Putamen (tissue), 1 donor: ENCODE measurements at regions not wholly inside any gene's neighbourhood (a gene's known extent, or its start where the extent isn't known, plus 50 kb on each side); places are given as distances from the start of the nearest gene placed in this dataset.

ENCODE experiments used
- DNase-seq: peaks from one replicate; pipeline ENCODE4 v3.0.0-alpha.2; 2016; ENCODE audit warnings: low spot score

GRCh38 chr17:65365169-65365568, 196.3 kb downstream of the AXIN2 start:
- no peak for DNase-seq

DNA sequence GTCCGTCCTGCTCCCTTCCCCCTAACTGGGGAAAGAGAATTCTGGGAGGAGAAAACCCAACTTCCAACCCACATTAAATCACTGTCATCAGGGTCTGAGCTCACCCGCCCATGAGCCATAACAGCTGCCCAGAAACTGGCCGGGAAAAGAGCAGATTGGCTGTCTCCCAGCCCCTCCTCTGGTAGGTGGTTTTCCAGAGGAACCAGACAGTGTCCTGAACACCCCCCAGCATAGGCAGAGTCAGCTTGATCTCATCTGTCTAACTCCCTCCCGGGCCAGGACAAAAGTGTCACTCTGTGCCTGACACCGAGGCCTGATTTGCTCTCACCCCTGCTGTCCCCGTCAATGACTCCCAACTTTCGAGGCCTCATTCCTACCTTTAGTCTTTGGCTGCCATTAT, 197.0 kb downstream of the AXIN2 start:
- no peak for DNase-seq

DNA sequence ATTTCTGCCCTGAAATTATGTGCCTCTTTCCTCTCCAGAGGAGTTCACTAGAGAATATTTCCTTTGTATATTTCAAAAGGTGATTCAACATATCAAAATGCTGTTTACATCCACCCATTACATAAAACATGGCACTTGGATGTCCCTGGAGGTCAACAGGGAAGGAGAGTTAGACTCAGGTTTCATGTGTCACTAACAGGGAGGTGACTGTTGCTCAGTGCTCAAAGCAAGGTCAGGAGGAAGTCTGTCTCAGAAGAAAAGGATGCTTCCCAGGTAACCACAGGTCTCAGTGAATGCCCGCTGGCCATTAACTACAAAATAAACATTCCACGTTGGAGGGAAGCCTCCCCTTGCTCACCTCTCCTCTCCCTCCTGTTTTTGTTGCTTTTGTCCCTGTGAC, 198.6 kb downstream of the AXIN2 start:
- DNase-seq, result no peak

DNA sequence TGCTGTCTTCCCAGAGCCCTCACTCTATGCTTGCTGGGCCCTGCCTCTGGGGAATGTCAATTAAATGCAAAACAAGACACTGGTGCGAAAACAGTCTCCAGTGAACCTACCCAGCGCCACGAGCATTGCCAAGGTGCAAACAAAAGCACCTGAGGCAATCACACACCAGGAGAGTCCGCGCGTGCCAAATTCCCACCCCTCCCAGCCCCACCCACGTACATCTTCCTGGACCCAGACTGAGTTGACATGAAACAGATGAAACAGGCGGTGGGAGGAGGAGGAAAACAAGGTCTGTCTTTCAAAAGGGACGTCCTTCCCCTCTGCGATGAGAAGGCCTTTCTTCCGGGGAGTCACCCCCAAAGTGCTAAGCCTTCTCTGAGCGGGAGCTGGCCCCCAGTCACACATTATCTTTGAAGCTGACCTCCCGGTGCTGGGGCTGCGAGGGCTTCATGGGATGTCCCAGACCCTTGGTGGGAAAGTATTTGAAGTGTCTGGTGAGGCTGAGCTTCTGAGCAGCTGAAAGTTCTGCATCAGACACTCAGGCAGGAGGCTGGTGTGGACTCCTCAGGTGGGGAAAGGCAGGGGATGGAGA, 200.4 kb downstream of the AXIN2 start:
- DNase-seq, result no peak

DNA sequence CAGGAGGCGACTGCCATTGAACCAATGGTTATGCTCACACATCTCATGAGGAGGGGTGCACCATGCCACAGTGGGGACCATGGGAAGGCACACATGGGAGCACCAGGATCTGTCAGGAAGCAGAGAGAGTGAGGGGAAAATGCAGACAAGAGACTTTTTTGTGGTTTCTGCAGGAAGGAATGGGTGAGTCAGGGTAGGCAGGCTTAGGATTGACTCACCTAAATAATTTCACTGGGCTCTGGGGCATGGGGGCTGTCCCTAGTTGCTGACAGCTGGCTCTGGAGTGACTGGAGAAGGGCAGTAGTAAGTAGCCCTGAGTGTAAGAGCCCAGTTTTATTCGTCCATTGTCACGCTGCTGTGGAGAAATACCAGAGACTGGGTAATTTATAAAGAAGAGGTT, 202.4 kb downstream of the AXIN2 start:
- no peak for DNase-seq

GRCh38 chr17:65356536-65356935, 204.9 kb downstream of the AXIN2 start:
- peak; percentile 15 for DNase-seq

GRCh38 chr17:65355246-65355645, 206.2 kb downstream of the AXIN2 start:
- no peak for DNase-seq

GRCh38 chr17:65349916-65350315, 211.5 kb downstream of the AXIN2 start:
- no peak for DNase-seq

- DNase-seq, result no peak
Observed at GRCh38 chr17:65346166-65346565, 209.0 kb downstream of the RGS9 start.

DNA sequence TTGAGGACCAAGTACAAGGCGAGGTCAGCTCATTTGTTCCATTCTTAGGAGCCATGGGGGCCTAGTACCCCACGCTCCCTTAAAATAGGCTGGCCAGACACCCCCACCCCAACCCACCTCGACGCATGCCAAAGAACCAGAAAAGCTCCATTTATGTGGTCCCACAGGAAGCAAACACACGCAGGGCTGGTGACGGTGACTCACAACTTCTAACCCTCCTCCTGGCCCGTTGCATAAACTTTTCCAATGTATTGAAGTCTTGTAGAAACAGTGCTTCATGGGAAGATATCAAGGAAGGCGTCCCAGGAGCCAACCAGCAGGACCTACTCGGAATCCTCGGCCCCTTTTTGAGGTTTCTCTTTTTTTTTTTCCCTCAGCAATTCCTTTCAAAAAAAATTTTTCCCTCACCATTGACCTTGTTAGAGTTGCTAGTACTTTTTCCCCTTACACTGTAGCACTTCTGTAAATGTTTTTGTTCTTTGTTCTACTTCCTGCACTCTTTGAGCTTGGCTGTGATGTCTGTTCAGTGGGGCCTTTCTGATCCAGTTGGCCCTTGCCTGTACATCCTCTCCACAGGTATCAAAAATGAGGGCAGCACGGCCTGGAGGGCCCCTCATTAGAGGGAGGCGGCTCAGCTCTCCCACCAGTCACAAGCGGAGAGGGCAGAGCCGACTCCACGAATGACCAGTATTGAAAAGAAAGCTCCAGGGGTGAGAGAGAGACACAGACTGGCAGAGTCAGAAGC, 208.3 kb downstream of the RGS9 start:
- no peak for DNase-seq

DNA sequence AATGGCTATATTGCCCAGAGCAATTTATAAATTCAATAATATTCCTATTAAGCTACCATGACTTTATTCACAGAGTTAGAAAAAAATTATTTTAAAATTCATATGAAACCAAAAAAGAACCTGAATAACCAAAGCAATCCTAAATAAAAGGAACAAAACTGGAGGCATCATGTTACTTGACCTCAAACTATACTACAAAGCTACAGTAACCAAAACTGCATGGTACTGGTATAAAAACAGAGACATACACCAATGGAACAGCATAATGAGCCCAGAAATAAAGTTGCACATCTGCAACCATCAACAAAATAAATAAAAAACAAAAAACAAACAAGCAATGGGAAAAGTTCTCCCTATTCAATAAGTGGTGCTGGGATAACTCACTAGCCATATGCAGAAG, 203.2 kb downstream of the RGS9 start:
- DNase-seq, result no peak

DNA sequence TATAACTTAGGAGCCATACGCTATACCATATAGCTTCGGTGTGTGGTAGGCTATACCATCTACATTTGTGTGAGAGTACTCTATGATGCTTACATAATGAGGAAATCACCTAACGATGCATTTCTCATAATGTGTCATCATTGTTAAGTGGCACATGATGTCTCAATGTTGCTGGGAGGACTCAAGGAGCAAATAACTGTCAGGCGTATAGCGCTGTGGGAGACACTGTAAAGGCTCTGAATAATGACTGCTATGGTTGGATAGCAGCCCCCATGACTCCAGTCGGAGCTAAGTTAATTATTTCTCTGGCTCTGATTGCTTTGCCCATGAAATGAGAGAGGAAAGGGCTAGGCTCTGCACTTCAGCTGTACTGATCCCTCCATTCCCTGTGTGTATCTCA, 197.2 kb downstream of the RGS9 start:
- no peak for DNase-seq

GRCh38 chr17:65332779-65333178, 195.6 kb downstream of the RGS9 start:
- DNase-seq, result no peak

- no peak for DNase-seq
Observed at GRCh38 chr17:65332375-65332774, 195.2 kb downstream of the RGS9 start.

- DNase-seq, result no peak
Observed at GRCh38 chr17:65328567-65328966, 191.4 kb downstream of the RGS9 start.

DNA sequence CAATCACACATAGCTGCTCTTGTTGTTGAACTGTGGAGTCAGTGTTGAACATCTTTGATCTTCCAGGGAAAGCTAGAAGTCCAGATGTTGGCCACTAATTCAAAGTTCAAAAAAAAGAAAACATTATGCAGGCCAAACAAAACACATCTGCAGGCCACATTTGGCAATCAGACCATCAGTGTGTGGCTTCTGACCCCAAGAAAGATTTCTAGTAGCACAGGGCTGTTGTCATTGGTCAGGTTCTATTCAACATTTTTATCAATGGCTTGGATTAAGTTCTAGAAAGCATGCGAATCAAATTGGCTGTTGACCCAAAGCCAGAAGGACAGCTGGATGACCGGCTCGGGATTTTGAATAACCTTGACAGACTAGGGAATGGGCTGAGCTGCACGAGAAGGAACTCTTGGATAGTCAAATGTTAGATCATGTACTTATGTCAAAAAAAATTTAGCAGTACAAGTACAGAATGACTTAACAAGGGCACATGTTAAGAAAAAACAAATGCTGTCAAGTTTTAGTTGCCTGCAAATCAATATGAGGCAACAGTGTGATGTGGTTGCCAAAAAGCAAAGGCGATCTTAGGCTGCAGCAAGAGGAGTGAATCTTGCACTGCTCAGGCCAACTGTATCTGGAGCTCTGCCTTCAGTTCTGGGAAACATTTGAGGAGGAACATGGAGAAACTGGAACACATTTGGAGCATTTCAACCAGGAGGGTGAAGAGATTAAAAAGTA, 187.6 kb downstream of the RGS9 start:
- no peak for DNase-seq

DNA sequence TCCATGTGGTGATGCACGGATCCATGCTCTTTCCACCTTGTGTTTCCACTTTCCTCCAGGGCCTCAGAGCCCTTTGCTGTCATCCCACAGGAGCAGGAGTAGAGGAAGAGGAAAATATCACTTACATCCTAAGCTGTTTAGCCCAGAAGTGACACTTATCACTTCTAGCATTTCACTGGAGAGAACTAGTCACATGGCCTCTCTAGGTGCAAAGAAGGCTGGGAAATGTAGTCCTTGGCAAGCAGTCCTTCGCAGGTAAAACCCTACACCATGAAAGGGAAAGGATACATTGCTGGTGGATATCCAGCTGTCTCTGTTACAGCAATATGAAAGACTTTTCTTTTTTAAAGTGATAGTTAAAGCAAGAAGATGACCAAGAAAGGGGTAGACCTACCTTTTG, 185.9 kb downstream of the RGS9 start:
- no peak for DNase-seq

- DNase-seq, result no peak
Observed at GRCh38 chr17:65320820-65321219, 183.7 kb downstream of the RGS9 start.

GRCh38 chr17:65314212-65314611, 177.0 kb downstream of the RGS9 start:
- no peak for DNase-seq

DNA sequence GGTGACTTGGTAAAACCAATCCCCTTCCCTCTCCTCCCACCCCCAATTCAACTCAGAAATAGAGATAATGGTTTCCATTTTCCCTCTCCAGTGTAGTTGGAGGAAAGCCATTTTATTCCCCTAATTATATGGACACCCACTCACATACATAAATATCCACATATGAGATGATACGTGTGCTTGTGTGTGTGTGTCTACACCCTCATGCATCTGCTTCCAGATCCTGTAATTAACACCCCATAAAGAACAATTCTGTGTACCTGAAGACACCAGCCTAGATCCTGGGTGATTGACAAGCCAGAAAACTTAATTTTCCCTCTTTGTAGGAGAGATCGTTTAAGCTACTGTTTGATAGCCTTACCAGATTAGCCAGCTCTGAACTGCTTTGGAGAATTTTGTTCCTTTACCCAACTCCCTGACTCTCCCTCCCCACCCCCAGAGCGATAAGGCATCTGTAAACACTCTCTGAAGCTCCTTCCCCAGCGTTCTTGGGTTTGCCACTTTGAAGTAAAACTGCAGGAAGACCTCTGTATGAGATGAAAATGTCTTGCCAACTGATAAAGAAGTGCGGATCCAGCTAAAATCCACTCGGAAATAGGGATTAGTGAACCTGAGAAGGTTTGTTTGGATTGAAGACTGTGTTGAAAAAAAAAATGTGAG, 175.7 kb downstream of the RGS9 start:
- DNase-seq, result no peak

- no peak for DNase-seq
Observed at GRCh38 chr17:65311261-65311660, 174.1 kb downstream of the RGS9 start.

GRCh38 chr17:65307961-65308316, 170.8 kb downstream of the RGS9 start:
- DNase-seq, result no peak
